B cell (primary cell): ENCODE measurements at regions not wholly inside any gene's neighbourhood (a gene's known extent, or its start where the extent isn't known, plus 50 kb on each side); places are given as distances from the start of the nearest gene placed in this dataset.

ENCODE experiments used
- CTCF ChIP-seq: fragments of 200-600 bp; IDR thresholded peaks from one replicate; pipeline ENCODE4 v1.8.0; 2022; ENCODE audit warnings: antibody characterized with exemption, mild to moderate bottlenecking
- EZH2 ChIP-seq: IDR thresholded peaks from 2 replicates; pipeline ENCODE4 v1.6.1; 2012; ENCODE audit warnings: borderline replicate concordance, low read depth, mild to moderate bottlenecking, moderate library complexity, low read length; ENCODE audit not compliant: insufficient read depth, poor library complexity, severe bottlenecking

DNA sequence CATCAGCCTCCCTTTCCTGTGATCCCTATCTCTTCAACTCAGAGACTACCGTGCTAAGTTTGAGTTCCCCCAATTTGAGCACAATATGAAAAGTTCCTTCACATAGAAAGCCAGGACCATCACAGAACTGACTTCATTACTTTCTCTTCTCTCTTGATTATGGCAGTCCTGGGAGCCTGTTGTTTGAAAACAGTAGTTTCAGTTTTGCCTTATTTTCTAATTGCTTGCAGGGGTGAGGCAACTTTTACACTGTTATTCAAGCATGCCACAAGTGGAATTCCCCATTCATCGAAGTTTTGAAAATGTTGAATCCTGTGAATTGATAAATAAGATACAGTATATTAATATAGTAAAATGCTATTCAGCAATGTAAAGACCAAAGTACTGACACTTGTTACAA is 569.7 kb upstream of the MARCKS start:
- TF ChIP-seq CTCF (no peak), EZH2 (no peak)
